ENCODE measurements at regions not wholly inside any gene's neighbourhood (a gene's known extent, or its start where the extent isn't known, plus 50 kb on each side); places are given as distances from the start of the nearest gene placed in this dataset.

- intact Hi-C loops (cut with micrococcal nuclease): no loop called here
- H3K4me3 ChIP-seq (replicated peaks in 1 of 3; ENCODE audit: low read depth in 2 of 3, low read length in 3 of 3): no peak overlapping the region
- TF ChIP-seq, protein P1, sequence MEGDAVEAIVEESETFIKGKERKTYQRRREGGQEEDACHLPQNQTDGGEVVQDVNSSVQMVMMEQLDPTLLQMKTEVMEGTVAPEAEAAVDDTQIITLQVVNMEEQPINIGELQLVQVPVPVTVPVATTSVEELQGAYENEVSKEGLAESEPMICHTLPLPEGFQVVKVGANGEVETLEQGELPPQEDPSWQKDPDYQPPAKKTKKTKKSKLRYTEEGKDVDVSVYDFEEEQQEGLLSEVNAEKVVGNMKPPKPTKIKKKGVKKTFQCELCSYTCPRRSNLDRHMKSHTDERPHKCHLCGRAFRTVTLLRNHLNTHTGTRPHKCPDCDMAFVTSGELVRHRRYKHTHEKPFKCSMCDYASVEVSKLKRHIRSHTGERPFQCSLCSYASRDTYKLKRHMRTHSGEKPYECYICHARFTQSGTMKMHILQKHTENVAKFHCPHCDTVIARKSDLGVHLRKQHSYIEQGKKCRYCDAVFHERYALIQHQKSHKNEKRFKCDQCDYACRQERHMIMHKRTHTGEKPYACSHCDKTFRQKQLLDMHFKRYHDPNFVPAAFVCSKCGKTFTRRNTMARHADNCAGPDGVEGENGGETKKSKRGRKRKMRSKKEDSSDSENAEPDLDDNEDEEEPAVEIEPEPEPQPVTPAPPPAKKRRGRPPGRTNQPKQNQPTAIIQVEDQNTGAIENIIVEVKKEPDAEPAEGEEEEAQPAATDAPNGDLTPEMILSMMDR (IDR thresholded peaks at IDR 0.05): no peak
Measured at GRCh38 chr4:30258949-30259348, 461.2 kb upstream of the PCDH7 start.

GRCh38 chr4:30262379-30262778 is 457.8 kb upstream of the PCDH7 start:
- Histone ChIP-seq H3K79me2 (ENCODE audit: insufficient read depth, low read length) (no peaks in the 10 kb centered on the region), H3K4me1 (ENCODE audit: control insufficient read depth in 1 of 2, insufficient read depth in 2 of 2, low read length in 2 of 2) (no peaks in the 10 kb centered on the region), H3K36me3 (replicated peaks in 1 of 2; ENCODE audit: control insufficient read depth in 1 of 2, insufficient read depth in 2 of 2, low read length in 2 of 2) (no peaks in the 10 kb centered on the region), H3K9me3 (replicated peaks in 1 of 2; ENCODE audit: control insufficient read depth in 1 of 2, insufficient read depth in 1 of 2, low read length in 2 of 2) (peaks cover 0 to 5% of the 10 kb centered on the region in 2 donors), H4K20me1 (ENCODE audit: insufficient read depth, low read length) (no peaks in the 10 kb centered on the region), H3K9ac (ENCODE audit: insufficient read depth, low read length, poor library complexity, severe bottlenecking) (no peak overlapping the region), H3K4me2 (replicated peaks; ENCODE audit: extremely low read depth, low read length, poor library complexity, severe bottlenecking) (no peak overlapping the region), H3K27me3 (ENCODE audit: control insufficient read depth in 2 of 2, insufficient read depth in 2 of 2, low read length in 2 of 2) (no peaks in the 10 kb centered on the region), H3K4me3 (replicated peaks in 1 of 3; ENCODE audit: low read depth in 2 of 3, low read length in 3 of 3) (no peak overlapping the region), H2AFZ (ENCODE audit: insufficient read depth, low read depth, low read length, poor library complexity, severe bottlenecking) (no peak overlapping the region), H3K27ac (ENCODE audit: low read depth in 1 of 2, low read length in 2 of 2) (no peak overlapping the region)
- no CpG with 5 or more reads among the region's 2 CpGs for WGBS (ENCODE audit: insufficient coverage)
- TF ChIP-seq, protein P1 (IDR thresholded peaks at IDR 0.05): no peak
- H3K36me3 Mint-ChIP-seq: no peaks in the 10 kb centered on the region
- DNase-seq: no peak
- no peaks in the 10 kb centered on the region for H3K27me3 Mint-ChIP-seq (ENCODE audit: low read depth in 3 of 3)
- peaks cover 0 to 6% (median 0%) of the 10 kb centered on the region in 7 donors for H3K9me3 Mint-ChIP-seq
- no peaks in the 10 kb centered on the region for H3K4me1 Mint-ChIP-seq
- no peak overlapping the region for H3K27ac Mint-ChIP-seq
- H3K4me3 Mint-ChIP-seq: no peak overlapping the region
- intact Hi-C loops (cut with micrococcal nuclease): no loop called here

More at GRCh38 chr4:30258949-30259348, 461.2 kb upstream of the PCDH7 start:
- H3K4me1 ChIP-seq (ENCODE audit: control insufficient read depth in 1 of 2, insufficient read depth in 2 of 2, low read length in 2 of 2): no peaks in the 10 kb centered on the region
- H3K9ac ChIP-seq (ENCODE audit: insufficient read depth, low read length, poor library complexity, severe bottlenecking): no peak overlapping the region
- H3K36me3 ChIP-seq (replicated peaks in 1 of 2; ENCODE audit: control insufficient read depth in 1 of 2, insufficient read depth in 2 of 2, low read length in 2 of 2): no peaks in the 10 kb centered on the region
- H3K4me1 Mint-ChIP-seq: no peaks in the 10 kb centered on the region
- no peaks in the 10 kb centered on the region for H3K27me3 ChIP-seq (ENCODE audit: control insufficient read depth in 2 of 2, insufficient read depth in 2 of 2, low read length in 2 of 2)
- H3K4me3 Mint-ChIP-seq: no peak overlapping the region
- no peaks in the 10 kb centered on the region for H3K27me3 Mint-ChIP-seq (ENCODE audit: low read depth in 3 of 3)
- H3K9me3 Mint-ChIP-seq: peaks cover 0 to 4% (median 0%) of the 10 kb centered on the region in 7 donors
- no CpG with 5 or more reads among the region's 3 CpGs for WGBS (ENCODE audit: insufficient coverage)
- no peak overlapping the region for H2AFZ ChIP-seq (ENCODE audit: insufficient read depth, low read depth, low read length, poor library complexity, severe bottlenecking)
- H3K36me3 Mint-ChIP-seq: no peaks in the 10 kb centered on the region
- no peak overlapping the region for H3K4me2 ChIP-seq (replicated peaks; ENCODE audit: extremely low read depth, low read length, poor library complexity, severe bottlenecking)
- H3K9me3 ChIP-seq (replicated peaks in 1 of 2; ENCODE audit: control insufficient read depth in 1 of 2, insufficient read depth in 1 of 2, low read length in 2 of 2): peaks cover 6 to 16% of the 10 kb centered on the region in 2 donors
- H3K27ac Mint-ChIP-seq: no peak overlapping the region
- DNase-seq: no peak
- H3K79me2 ChIP-seq (ENCODE audit: insufficient read depth, low read length): no peaks in the 10 kb centered on the region
- no peaks in the 10 kb centered on the region for H4K20me1 ChIP-seq (ENCODE audit: insufficient read depth, low read length)
- H3K27ac ChIP-seq (ENCODE audit: low read depth in 1 of 2, low read length in 2 of 2): no peak overlapping the region

All from CD14-positive monocyte (primary cell).